ENCODE measurements at regions not wholly inside any gene's neighbourhood (a gene's known extent, or its start where the extent isn't known, plus 50 kb on each side); places are given as distances from the start of the nearest gene placed in this dataset.

GRCh38 chr2:819121-819520, 131.5 kb upstream of the SNTG2 start:
- H3K4me3 ChIP-seq (ENCODE audit: control insufficient read depth, low read depth, low read length) = no peak overlapping the region
- no peak for TF ChIP-seq CTCF (conservative IDR thresholded peaks at IDR 0.05; ENCODE audit: control insufficient read depth, insufficient read depth, low read depth, low read length)
- no peak for DNase-seq (ENCODE audit: low read depth)

- no peak for TF ChIP-seq CTCF (conservative IDR thresholded peaks at IDR 0.05; ENCODE audit: control insufficient read depth, insufficient read depth, low read depth, low read length)
- H3K4me3 ChIP-seq (ENCODE audit: control insufficient read depth, low read depth, low read length) = no peak overlapping the region
- no peak for DNase-seq (ENCODE audit: low read depth)
Observed at GRCh38 chr2:817336-818015, 133.2 kb upstream of the SNTG2 start.

DNA sequence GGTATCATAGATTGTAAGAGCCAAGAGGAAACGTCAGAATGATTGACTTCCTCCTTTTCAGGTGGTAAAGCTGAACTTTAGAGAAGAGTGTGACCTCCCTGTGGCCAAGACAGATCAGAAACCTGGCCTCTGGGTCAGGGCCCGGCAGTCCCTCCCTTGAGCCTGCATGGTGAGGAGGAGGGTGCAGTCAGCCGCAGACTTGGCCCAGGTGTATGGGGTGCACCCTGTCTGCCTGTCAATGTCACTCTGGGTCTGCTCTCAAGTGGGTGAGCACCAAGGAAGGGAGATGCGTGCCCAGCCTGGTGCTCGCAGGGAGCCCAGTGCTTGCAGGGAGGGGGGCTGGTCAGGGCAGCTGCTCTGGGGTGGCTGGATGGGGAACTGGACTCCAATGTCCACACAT, 134.4 kb upstream of the SNTG2 start:
- no peak overlapping the region for H3K4me3 ChIP-seq (ENCODE audit: control insufficient read depth, low read depth, low read length)
- TF ChIP-seq CTCF (conservative IDR thresholded peaks at IDR 0.05; ENCODE audit: control insufficient read depth, insufficient read depth, low read depth, low read length) = no peak
- no peak for DNase-seq (ENCODE audit: low read depth)

- H3K4me3 ChIP-seq (ENCODE audit: control insufficient read depth, low read depth, low read length) = no peak overlapping the region
- TF ChIP-seq CTCF (conservative IDR thresholded peaks at IDR 0.05; ENCODE audit: control insufficient read depth, insufficient read depth, low read depth, low read length) = no peak
- no peak for DNase-seq (ENCODE audit: low read depth)
Observed at GRCh38 chr2:810397-810796, 133.2 kb upstream of the TMEM18 start.

- H3K4me3 ChIP-seq (ENCODE audit: control insufficient read depth, low read depth, low read length) = no peak overlapping the region
- no peak for DNase-seq (ENCODE audit: low read depth)
- no peak for TF ChIP-seq CTCF (conservative IDR thresholded peaks at IDR 0.05; ENCODE audit: control insufficient read depth, insufficient read depth, low read depth, low read length)
Observed at GRCh38 chr2:807300-807699, 130.1 kb upstream of the TMEM18 start.

- no peak for TF ChIP-seq CTCF (conservative IDR thresholded peaks at IDR 0.05; ENCODE audit: control insufficient read depth, insufficient read depth, low read depth, low read length)
- no peak for DNase-seq (ENCODE audit: low read depth)
- no peak overlapping the region for H3K4me3 ChIP-seq (ENCODE audit: control insufficient read depth, low read depth, low read length)
Observed at GRCh38 chr2:805664-806063, 128.5 kb upstream of the TMEM18 start.

DNA sequence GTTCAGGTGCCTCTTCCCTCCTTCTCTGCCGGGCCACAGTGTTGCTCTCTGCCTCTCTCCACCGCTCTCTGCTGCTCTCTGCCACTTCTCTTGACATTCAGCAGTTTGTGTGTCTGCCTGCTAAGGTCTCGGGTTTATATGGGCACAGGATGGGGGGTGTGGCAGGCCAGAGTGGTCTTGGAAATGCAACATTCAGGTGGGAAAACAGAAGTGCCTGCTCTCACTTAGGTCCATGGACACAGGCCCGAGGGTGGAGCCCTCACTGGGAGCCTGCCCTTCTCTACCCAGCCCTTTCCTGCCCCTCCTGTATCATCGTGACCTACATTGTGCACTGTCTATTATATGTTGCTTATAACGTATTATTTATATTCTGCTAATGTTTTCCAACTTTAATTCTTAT, 120.8 kb upstream of the TMEM18 start:
- TF ChIP-seq CTCF (conservative IDR thresholded peaks at IDR 0.05; ENCODE audit: control insufficient read depth, insufficient read depth, low read depth, low read length) = no peak
- H3K4me3 ChIP-seq (ENCODE audit: control insufficient read depth, low read depth, low read length) = no peak overlapping the region
- no peak for DNase-seq (ENCODE audit: low read depth)
